SK-N-SH (cell line): ENCODE measurements at regions not wholly inside any gene's neighbourhood (a gene's known extent, or its start where the extent isn't known, plus 50 kb on each side); places are given as distances from the start of the nearest gene placed in this dataset.

Source experiments
- CTCF ChIA-PET: fragments of 300-600, 350-600 bp; formaldehyde crosslinking; extraction: SDS; loops from one replicate; lab custom pipeline; 2021; lab: Yijun Ruan, JAX
- POLR2A ChIA-PET: fragments of 350-600 bp; sonication (Branson Sonifier 250); formaldehyde crosslinking; extraction: SDS; loops from one replicate; lab custom pipeline; 2020; ENCODE audit warnings: antibody characterized with exemption, inconsistent platforms; lab: Yijun Ruan, JAX
- DNase-seq: peaks from one replicate; pipeline ENCODE4 v3.0.0; 2012
- H2AFZ ChIP-seq: fragments of 200-600 bp; sonication (generic); 2 replicates; pipeline ENCODE4 v1.8.1; 2016; ENCODE audit warnings: antibody characterized with exemption, mild to moderate bottlenecking, low read depth
- H3F3A ChIP-seq: fragments of 200-600 bp; sonication (generic); replicated peaks from 2 replicates; pipeline ENCODE3; 2016; ENCODE audit warnings: antibody characterized with exemption, mild to moderate bottlenecking; ENCODE audit not compliant: insufficient read depth
- H3K27ac ChIP-seq, 2 experiments: fragments of 200-500 bp in 1 of 2; fragments of 200-600 bp in 1 of 2; sonication (Bioruptor generic) in 1 of 2; sonication (generic), shearing (Covaris generic) in 1 of 2; 2 replicates each; pipeline versions ENCODE4 v1.5.1 to v1.6.1; 2014 to 2016; ENCODE audit warnings: low read depth in 2 of 2, inconsistent platforms in 1 of 2, low read length in 1 of 2, mild to moderate bottlenecking in 1 of 2, mixed read lengths in 1 of 2
- H3K27me3 ChIP-seq: fragments of 200-600 bp; sonication (generic), shearing (Covaris generic); 2 replicates; pipeline ENCODE4 v1.6.1; 2016; ENCODE audit warnings: mixed run types; ENCODE audit not compliant: insufficient read depth
- H3K36me3 ChIP-seq, 2 experiments: fragments of 200-500 bp in 1 of 2; fragments of 200-600 bp in 1 of 2; sonication (Bioruptor generic) in 1 of 2; sonication (generic) in 1 of 2; replicated peaks in 1 of 2; 2 replicates each; pipeline versions ENCODE3 to v1.5.1; 2014 to 2016; ENCODE audit warnings: low read length in 1 of 2, mild to moderate bottlenecking in 1 of 2; ENCODE audit not compliant: insufficient read depth in 2 of 2, control insufficient read depth in 1 of 2
- H3K4me1 ChIP-seq, 2 experiments: fragments of 200-500 bp in 1 of 2; fragments of 200-600 bp in 1 of 2; sonication (Bioruptor generic) in 1 of 2; sonication (generic), shearing (Covaris generic) in 1 of 2; 2 replicates each; pipeline versions ENCODE4 v1.5.1 to v1.6.1; 2014 to 2016; ENCODE audit warnings: low read depth in 1 of 2, low read length in 1 of 2, mixed run types in 1 of 2; ENCODE audit not compliant: insufficient read depth in 2 of 2, control insufficient read depth in 1 of 2
- H3K4me2 ChIP-seq: fragments of 200-600 bp; sonication (generic), shearing (Covaris generic); 2 replicates; pipeline ENCODE4 v1.6.1; 2017; ENCODE audit warnings: mixed run types
- H3K4me3 ChIP-seq, 2 experiments: fragments of 200-500 bp in 1 of 2; fragments of 200-600 bp in 1 of 2; sonication (Bioruptor generic) in 1 of 2; sonication (generic), shearing (Covaris generic) in 1 of 2; 2 replicates each; pipeline versions ENCODE4 v1.5.1 to v1.8.1; 2014 to 2016; ENCODE audit warnings: low read depth in 2 of 2, inconsistent platforms in 1 of 2, low read length in 1 of 2, mild to moderate bottlenecking in 1 of 2, mixed read lengths in 1 of 2, moderate library complexity in 1 of 2
- H3K79me2 ChIP-seq: fragments of 200-600 bp; sonication (generic); 2 replicates; pipeline ENCODE4 v1.8.1; 2017; ENCODE audit warnings: mild to moderate bottlenecking; ENCODE audit not compliant: insufficient read depth
- H3K9ac ChIP-seq: fragments of 200-600 bp; sonication (generic); 2 replicates; pipeline ENCODE4 v1.6.1; 2017; ENCODE audit warnings: mixed run types
- H3K9me2 ChIP-seq: fragments of 200-600 bp; sonication (generic); 2 replicates; pipeline ENCODE4 v1.6.1; 2017; ENCODE audit warnings: mixed run types
- H3K9me3 ChIP-seq: fragments of 200-600 bp; sonication (generic); 2 replicates; pipeline ENCODE4 v1.6.1; 2017; ENCODE audit warnings: mixed run types, mild to moderate bottlenecking, moderate library complexity
- H4K20me1 ChIP-seq: fragments of 200-600 bp; sonication (generic); 2 replicates; pipeline ENCODE4 v1.6.1; 2017; ENCODE audit warnings: mild to moderate bottlenecking, mixed run types; ENCODE audit not compliant: insufficient read depth
- CHD2 ChIP-seq: fragments of 150-350 bp; IDR thresholded peaks from 2 replicates; pipeline ENCODE4 v1.6.1; 2018; ENCODE audit warnings: low read length; ENCODE audit not compliant: partially characterized antibody
- CTCF ChIP-seq: fragments of 200-600 bp; sonication (generic); IDR thresholded peaks from 2 replicates; pipeline ENCODE4 v1.6.1; 2017; ENCODE audit warnings: antibody characterized with exemption, mild to moderate bottlenecking, moderate library complexity
- ELF1 ChIP-seq: IDR thresholded peaks from 2 replicates; pipeline ENCODE4 v1.4.0; 2012
- EP300 ChIP-seq, 2 experiments: IDR thresholded peaks; 2 replicates each; pipeline versions ENCODE4 v1.4.0 to v1.6.1; 2012; ENCODE audit warnings: borderline replicate concordance in 1 of 2, low read depth in 1 of 2, low read length in 1 of 2
- EZH2phosphoT487 ChIP-seq: fragments of 200-600 bp; sonication (generic); IDR thresholded peaks from 2 replicates; pipeline ENCODE4 v1.6.1; 2017; ENCODE audit warnings: low read depth, mixed run types, mild to moderate bottlenecking, antibody characterized with exemption, moderate library complexity, borderline replicate concordance
- FOSL2 ChIP-seq: IDR thresholded peaks from 2 replicates; pipeline ENCODE4 v1.4.0; 2012; ENCODE audit warnings: low read depth, mild to moderate bottlenecking, moderate library complexity, borderline replicate concordance
- FOXJ3 ChIP-seq: sonication (generic); formaldehyde crosslinking; IDR thresholded peaks from 2 replicates; pipeline ENCODE4 v1.5.1; 2020; ENCODE audit warnings: mild to moderate bottlenecking, missing genetic modification reagents
- GATA2 ChIP-seq: sonication (generic); formaldehyde crosslinking; IDR thresholded peaks from 2 replicates; pipeline ENCODE4 v1.5.0; 2020; ENCODE audit warnings: mild to moderate bottlenecking, missing genetic modification reagents
- MEF2A ChIP-seq: IDR thresholded peaks from 2 replicates; pipeline ENCODE4 v1.4.0; 2012; ENCODE audit warnings: low read depth, borderline replicate concordance
- MXI1 ChIP-seq: IDR thresholded peaks from 2 replicates; pipeline ENCODE4 v1.6.1; 2012; ENCODE audit warnings: mild to moderate bottlenecking, low read depth, low read length, improper control_type of control experiment
- NFIC ChIP-seq: IDR thresholded peaks from 2 replicates; pipeline ENCODE4 v1.4.0; 2012; ENCODE audit warnings: borderline replicate concordance
- NRF1 ChIP-seq: IDR thresholded peaks from 2 replicates; pipeline ENCODE4 v1.6.1; 2012; ENCODE audit warnings: low read depth, mild to moderate bottlenecking, low read length
- POLR2AphosphoS5 ChIP-seq: IDR thresholded peaks from 2 replicates; pipeline ENCODE4 v1.6.1; 2012; ENCODE audit warnings: low read depth, low read length
- RFX5 ChIP-seq: IDR thresholded peaks from 2 replicates; pipeline ENCODE4 v1.6.1; 2012; ENCODE audit warnings: mild to moderate bottlenecking, improper control_type of control experiment, low read length
- RXRA ChIP-seq: IDR thresholded peaks from 2 replicates; pipeline ENCODE4 v1.4.0; 2012; ENCODE audit warnings: low read depth, mild to moderate bottlenecking, borderline replicate concordance
- SMC3 ChIP-seq: IDR thresholded peaks from 2 replicates; pipeline ENCODE4 v1.6.1; 2012; ENCODE audit warnings: low read depth, low read length, improper control_type of control experiment
- TAF1 ChIP-seq: IDR thresholded peaks from 2 replicates; pipeline ENCODE4 v1.6.1; 2012; ENCODE audit warnings: low read depth, mild to moderate bottlenecking, low read length, moderate library complexity, borderline replicate concordance
- TCF12 ChIP-seq: IDR thresholded peaks from 2 replicates; pipeline ENCODE4 v1.4.0; 2012
- TEAD4 ChIP-seq: IDR thresholded peaks from 2 replicates; pipeline ENCODE4 v1.4.0; 2012; ENCODE audit warnings: mild to moderate bottlenecking, borderline replicate concordance; ENCODE audit not compliant: insufficient read depth
- USF1 ChIP-seq: IDR thresholded peaks from 2 replicates; pipeline ENCODE4 v1.4.0; 2012; ENCODE audit warnings: low read depth, borderline replicate concordance
- YY1 ChIP-seq: IDR thresholded peaks from 2 replicates; pipeline ENCODE4 v1.4.0; 2012; ENCODE audit warnings: low read depth, mild to moderate bottlenecking
- WGBS: methylation state at CpG from one replicate; pipeline ENCODE4 v1.1.6; 2017; ENCODE audit warnings: low lambda C conversion rate; 5-methylcytosine and 5-hydroxymethylcytosine counted together
- TF ChIP-seq, protein P1 (sequence below): fragments of 150-350 bp; IDR thresholded peaks from 2 replicates; pipeline ENCODE4 v1.6.1; 2017; ENCODE audit warnings: antibody characterized with exemption, low read length, low read depth, borderline replicate concordance

DNA sequence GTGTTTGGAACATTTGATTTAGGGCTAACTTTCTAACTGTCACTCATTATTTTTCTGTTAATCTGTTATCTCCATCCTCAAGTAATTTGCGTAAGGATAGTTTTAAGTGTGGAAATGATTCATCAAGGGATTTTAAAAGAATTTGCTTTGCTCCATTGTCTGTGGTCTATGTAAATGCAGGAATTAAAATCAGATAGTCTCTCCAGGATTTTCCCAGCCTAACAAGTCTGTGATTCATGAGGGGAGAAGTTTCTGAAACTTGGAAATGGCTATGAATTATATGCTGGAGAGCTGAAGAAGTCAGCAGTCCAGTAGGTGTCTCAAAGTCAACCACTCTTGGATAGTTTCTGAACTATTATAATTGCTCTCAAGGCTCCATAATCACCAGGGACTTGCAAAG is 264.5 kb downstream of the MRPL39 start (continued):
- no peak for TF ChIP-seq MXI1
- TF ChIP-seq NRF1, result no peak
- TF ChIP-seq RFX5, result no peak
- TF ChIP-seq RXRA, result no peak
- TF ChIP-seq YY1, result no peak
- TF ChIP-seq CHD2, result no peak
- no peak for TF ChIP-seq NFIC
- TF ChIP-seq SMC3, result no peak
- TF ChIP-seq ELF1, result no peak
- peak in 1 of 2 experiments; percentile 49; a peak in 1 of 4 replicates for TF ChIP-seq EP300 (IDR thresholded peaks at IDR 0.05; ENCODE audit: borderline replicate concordance in 1 of 2, low read depth in 1 of 2, low read length in 1 of 2)
- TF ChIP-seq POLR2AphosphoS5, result no peak
- no peak for TF ChIP-seq GATA2 (CRISPR knock-in tag)
- TF ChIP-seq FOXJ3 (CRISPR knock-in tag), result no peak
- TF ChIP-seq, protein P1, sequence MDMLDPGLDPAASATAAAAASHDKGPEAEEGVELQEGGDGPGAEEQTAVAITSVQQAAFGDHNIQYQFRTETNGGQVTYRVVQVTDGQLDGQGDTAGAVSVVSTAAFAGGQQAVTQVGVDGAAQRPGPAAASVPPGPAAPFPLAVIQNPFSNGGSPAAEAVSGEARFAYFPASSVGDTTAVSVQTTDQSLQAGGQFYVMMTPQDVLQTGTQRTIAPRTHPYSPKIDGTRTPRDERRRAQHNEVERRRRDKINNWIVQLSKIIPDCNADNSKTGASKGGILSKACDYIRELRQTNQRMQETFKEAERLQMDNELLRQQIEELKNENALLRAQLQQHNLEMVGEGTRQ, result no peak
- peak; percentile 28; the same call in 1 of the 2 replicates for TF ChIP-seq FOSL2
- TF ChIP-seq CTCF, result no peak; the same call in 1 of the 2 replicates
- TF ChIP-seq USF1, result no peak
- no peak for TF ChIP-seq EZH2phosphoT487
- 0 out of 2 replicates have a peak, but pooled peaks have one; percentile 18 for TF ChIP-seq TEAD4
- TF ChIP-seq TAF1, result no peak

DNA sequence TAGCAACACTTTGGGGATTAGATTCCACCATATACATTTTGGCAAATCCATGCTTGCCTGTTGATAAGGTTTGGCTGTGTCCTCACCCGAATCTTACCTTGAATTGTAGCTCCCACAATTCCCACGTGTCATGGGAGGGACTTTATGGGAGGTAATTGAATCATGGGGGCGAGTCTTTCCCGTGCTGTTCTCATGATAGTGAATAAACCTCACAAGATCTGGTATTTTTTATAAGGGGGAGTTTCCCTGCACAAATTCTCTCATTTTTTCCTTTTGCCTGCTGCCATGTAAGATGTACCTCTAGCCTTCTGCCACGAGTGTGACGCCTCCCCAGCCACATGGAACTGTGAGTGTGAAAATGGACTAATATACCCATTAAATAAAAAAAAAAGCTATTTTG is 265.3 kb downstream of the MRPL39 start:
- Histone ChIP-seq H4K20me1 (no peaks in the 10 kb centered on the region), H3K27me3 (no peaks in the 10 kb centered on the region), H3K4me1 (peaks cover 0 to 5% of the 10 kb centered on the region in 2 experiments; a peak in 1 of 4 replicates), H3K9me3 (0 out of 2 replicates have a peak, but pooled peaks cover 4% of the 10 kb centered on the region), H3K79me2 (no peaks in the 10 kb centered on the region; the same call in 1 of the 2 replicates), H2AFZ (no peak overlapping the region), H3K4me2 (no peak overlapping the region), H3K4me3 (no peak overlapping the region), H3K27ac (peak overlapping the region in 1 of 2 experiments; percentile 88; a peak in 2 of 4 replicates), H3K36me3 (no peaks in the 10 kb centered on the region), H3K9me2 (no peaks in the 10 kb centered on the region), H3F3A (peaks cover 28% of the 10 kb centered on the region), H3K9ac (no peak overlapping the region; the same call in 1 of the 2 replicates)
- ChIA-PET CTCF (no interaction called here), POLR2A (no interaction called here)
- DNase-seq, result no peak
- TF ChIP-seq YY1, result no peak
- no peak for TF ChIP-seq MEF2A
- TF ChIP-seq EP300 (IDR thresholded peaks at IDR 0.05; ENCODE audit: borderline replicate concordance in 1 of 2, low read depth in 1 of 2, low read length in 1 of 2), result no peak
- no peak for TF ChIP-seq GATA2 (CRISPR knock-in tag)
- no peak for TF ChIP-seq NRF1
- no peak for TF ChIP-seq EZH2phosphoT487
- TF ChIP-seq RFX5, result no peak
- TF ChIP-seq ELF1, result no peak
- TF ChIP-seq TAF1, result no peak
- TF ChIP-seq TCF12, result no peak
- TF ChIP-seq RXRA, result no peak
- no peak for TF ChIP-seq TEAD4
- TF ChIP-seq CTCF, result no peak
- TF ChIP-seq NFIC, result no peak
- TF ChIP-seq USF1, result no peak
- WGBS, result 73% methylated on average over 6 of the region's 6 CpGs
